NB4 (cell line): ENCODE measurements at regions not wholly inside any gene's neighbourhood (a gene's known extent, or its start where the extent isn't known, plus 50 kb on each side); places are given as distances from the start of the nearest gene placed in this dataset.

ENCODE experiments used
- CTCF ChIP-seq: IDR thresholded peaks from one replicate; pipeline ENCODE4 v1.5.1; 2012; ENCODE audit warnings: low read depth, low read length
- POLR2A ChIP-seq: IDR thresholded peaks from 2 replicates; pipeline ENCODE4 v1.6.1; 2011; ENCODE audit warnings: mild to moderate bottlenecking; ENCODE audit not compliant: insufficient read length; ENCODE audit errors: extremely low read depth

- no peak for TF ChIP-seq CTCF
- no peak for TF ChIP-seq POLR2A
These were observed 242.7 kb upstream of the MYT1L start for GRCh38 chr2:2573658-2574293.
